Smooth muscle cell (in vitro differentiated cells): ENCODE measurements at regions not wholly inside any gene's neighbourhood (a gene's known extent, or its start where the extent isn't known, plus 50 kb on each side); places are given as distances from the start of the nearest gene placed in this dataset.

Source experiments
- DNase-seq: peaks from one replicate; lab custom pipeline; 2025; ENCODE audit not compliant: unreplicated experiment; lab: John Stamatoyannopoulos, UW
- H2AFZ ChIP-seq: fragments of 200-600 bp; sonication (generic); 2 replicates; pipeline ENCODE4 v1.6.0; 2016; ENCODE audit warnings: antibody characterized with exemption, low read depth, mild to moderate bottlenecking
- H3F3A ChIP-seq: fragments of 200-600 bp; sonication (generic); 2 replicates; pipeline ENCODE4 v1.6.0; 2017; ENCODE audit warnings: antibody characterized with exemption, low read depth
- H3K27ac ChIP-seq: fragments of 200-600 bp; sonication (generic); 2 replicates; pipeline ENCODE4 v1.5.1; 2016; ENCODE audit warnings: low read depth, mild to moderate bottlenecking
- H3K27me3 ChIP-seq: fragments of 200-600 bp; sonication (generic); 2 replicates; pipeline ENCODE4 v1.6.1; 2016; ENCODE audit warnings: low read depth, mild to moderate bottlenecking
- H3K36me3 ChIP-seq: fragments of 200-600 bp; sonication (generic); 2 replicates; pipeline ENCODE4 v1.5.1; 2016; ENCODE audit warnings: low read depth
- H3K4me1 ChIP-seq: fragments of 200-600 bp; sonication (generic); 2 replicates; pipeline ENCODE4 v1.5.1; 2016; ENCODE audit warnings: low read depth
- H3K4me2 ChIP-seq: fragments of 200-600 bp; sonication (generic); 2 replicates; pipeline ENCODE4 v1.6.0; 2016; ENCODE audit warnings: mild to moderate bottlenecking
- H3K4me3 ChIP-seq: fragments of 200-600 bp; sonication (generic); 2 replicates; pipeline ENCODE4 v1.5.1; 2016; ENCODE audit warnings: mild to moderate bottlenecking
- H3K79me2 ChIP-seq: fragments of 200-600 bp; sonication (generic); 2 replicates; pipeline ENCODE4 v1.6.0; 2016; ENCODE audit warnings: low read depth, mild to moderate bottlenecking
- H3K9ac ChIP-seq: fragments of 200-600 bp; sonication (generic); 2 replicates; pipeline ENCODE4 v1.6.0; 2016; ENCODE audit warnings: low read depth
- H3K9me3 ChIP-seq: fragments of 200-600 bp; sonication (generic); replicated peaks from 2 replicates; pipeline ENCODE4 v1.5.1; 2016; ENCODE audit warnings: low read depth
- H4K20me1 ChIP-seq: fragments of 200-600 bp; sonication (generic); 2 replicates; pipeline ENCODE4 v1.6.0; 2016; ENCODE audit warnings: low read depth
- CTCF ChIP-seq: fragments of 200-600 bp; sonication (generic); IDR thresholded peaks from 2 replicates; pipeline ENCODE4 v1.5.1; 2017; ENCODE audit warnings: borderline replicate concordance, mild to moderate bottlenecking, antibody characterized with exemption; ENCODE audit not compliant: insufficient read depth, poor library complexity, severe bottlenecking
- WGBS: methylation state at CpG from one replicate; pipeline ENCODE4 v1.1.7; 2016; ENCODE audit warnings: low lambda C conversion rate; 5-methylcytosine and 5-hydroxymethylcytosine counted together

GRCh38 chr14:101439023-101439422 lies 122.3 kb upstream of the DIO3 start:
- H3F3A ChIP-seq: peaks cover 20% of the 10 kb centered on the region
- H4K20me1 ChIP-seq: no peaks in the 10 kb centered on the region
- TF ChIP-seq CTCF: no peak
- DNase-seq: no peak
- no peaks in the 10 kb centered on the region for H3K27me3 ChIP-seq
- no peaks in the 10 kb centered on the region for H3K79me2 ChIP-seq
- H3K4me3 ChIP-seq: no peak overlapping the region
- H2AFZ ChIP-seq: no peak overlapping the region
- 76% methylated on average over 3 of the region's 3 CpGs for WGBS
- no peaks in the 10 kb centered on the region for H3K9me3 ChIP-seq
- no peak overlapping the region for H3K4me2 ChIP-seq
- H3K9ac ChIP-seq: no peak overlapping the region
- no peaks in the 10 kb centered on the region for H3K4me1 ChIP-seq
- H3K36me3 ChIP-seq: no peaks in the 10 kb centered on the region
- no peak overlapping the region for H3K27ac ChIP-seq

DNA sequence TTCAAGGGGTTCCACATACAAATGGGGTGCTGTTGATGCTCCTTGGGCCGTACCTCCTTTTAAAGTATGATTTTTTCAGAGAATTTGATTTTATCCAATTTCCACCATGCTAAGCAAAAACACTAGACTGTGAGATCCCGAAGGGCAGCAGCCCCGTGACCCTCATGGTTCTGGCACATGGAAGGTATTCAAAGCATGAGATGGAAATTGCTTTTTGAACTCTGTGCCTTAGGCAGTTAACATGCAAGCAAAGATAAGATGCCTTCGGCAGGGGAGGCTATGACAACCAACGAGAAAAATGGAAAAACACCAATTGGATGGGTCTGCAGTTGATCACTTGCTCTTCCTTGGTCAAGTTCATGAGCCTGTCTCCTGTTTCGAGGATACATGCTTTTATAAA lies 120.8 kb upstream of the DIO3 start:
- H3K27ac ChIP-seq: no peak overlapping the region
- no peak overlapping the region for H3K9ac ChIP-seq
- no peak for DNase-seq
- WGBS: 35% methylated on average over 6 of the region's 6 CpGs
- no peaks in the 10 kb centered on the region for H3K27me3 ChIP-seq
- peaks cover 20% of the 10 kb centered on the region for H3F3A ChIP-seq
- no peaks in the 10 kb centered on the region for H3K36me3 ChIP-seq
- no peak overlapping the region for H2AFZ ChIP-seq
- H3K9me3 ChIP-seq: no peaks in the 10 kb centered on the region
- no peak for TF ChIP-seq CTCF
- H3K79me2 ChIP-seq: no peaks in the 10 kb centered on the region
- H3K4me2 ChIP-seq: peak overlapping the region; percentile 61
- H4K20me1 ChIP-seq: no peaks in the 10 kb centered on the region
- H3K4me1 ChIP-seq: no peaks in the 10 kb centered on the region
- no peak overlapping the region for H3K4me3 ChIP-seq

- Histone ChIP-seq H3K4me2 (no peak overlapping the region), H3K4me3 (no peak overlapping the region), H3K9me3 (no peaks in the 10 kb centered on the region), H3K27ac (no peak overlapping the region), H4K20me1 (no peaks in the 10 kb centered on the region), H3K9ac (no peak overlapping the region), H3K79me2 (no peaks in the 10 kb centered on the region), H3K27me3 (no peaks in the 10 kb centered on the region), H3K36me3 (no peaks in the 10 kb centered on the region), H3F3A (peaks cover 20% of the 10 kb centered on the region), H2AFZ (no peak overlapping the region), H3K4me1 (no peaks in the 10 kb centered on the region)
- TF ChIP-seq CTCF: no peak
- DNase-seq: no peak
- WGBS: 94% methylated on average over 13 of the region's 16 CpGs
Measured at GRCh38 chr14:101441710-101442109, 119.6 kb upstream of the DIO3 start.

DNA sequence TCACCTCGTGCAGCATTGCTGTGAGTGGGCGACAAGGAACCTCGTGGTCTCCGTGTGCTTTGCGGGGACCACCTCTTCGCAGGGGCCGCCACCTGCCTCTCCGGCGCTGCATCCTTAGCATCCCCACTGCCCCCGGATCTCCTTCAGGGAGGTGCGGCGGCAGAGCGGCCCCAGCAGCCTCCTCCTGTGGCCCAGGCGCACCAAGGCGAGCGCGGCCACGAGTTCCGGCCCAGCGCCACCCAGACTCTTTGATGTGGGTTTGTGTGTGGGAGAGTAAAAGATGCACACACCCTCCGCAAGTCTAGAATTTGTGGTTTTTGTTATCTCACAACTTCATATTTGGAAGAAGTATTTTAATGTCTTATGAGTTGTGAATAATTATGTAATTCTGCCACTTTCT lies 118.8 kb upstream of the DIO3 start:
- no peak overlapping the region for H2AFZ ChIP-seq
- H3K27ac ChIP-seq: no peak overlapping the region
- no peaks in the 10 kb centered on the region for H3K9me3 ChIP-seq
- H3K27me3 ChIP-seq: no peaks in the 10 kb centered on the region
- 66% methylated on average over 21 of the region's 21 CpGs for WGBS
- H4K20me1 ChIP-seq: no peaks in the 10 kb centered on the region
- H3F3A ChIP-seq: peaks cover 20% of the 10 kb centered on the region
- H3K4me1 ChIP-seq: no peaks in the 10 kb centered on the region
- DNase-seq: no peak
- TF ChIP-seq CTCF: no peak
- H3K79me2 ChIP-seq: no peaks in the 10 kb centered on the region
- peak overlapping the region; percentile 70 for H3K4me2 ChIP-seq
- H3K9ac ChIP-seq: no peak overlapping the region
- H3K4me3 ChIP-seq: no peak overlapping the region
- no peaks in the 10 kb centered on the region for H3K36me3 ChIP-seq
